Brain pericyte (primary cell): ENCODE measurements at regions not wholly inside any gene's neighbourhood (a gene's known extent, or its start where the extent isn't known, plus 50 kb on each side); places are given as distances from the start of the nearest gene placed in this dataset.
"Not testable (repeated sequence)": the region's sequence is repeated elsewhere in the genome, so short reads cannot be mapped to it uniquely, and the experiment has no call there.

Experiments
- DNase-seq: peaks from one replicate; pipeline ENCODE4 v3.0.0-alpha.2; 2012; ENCODE audit warnings: low read depth, low spot score

GRCh38 chr21:15669247-15669646 lies 60.5 kb upstream of the USP25 start:
- no peak for DNase-seq

GRCh38 chr21:15671188-15671587 lies 58.6 kb upstream of the USP25 start:
- no peak for DNase-seq

GRCh38 chr21:15672578-15672977 lies 57.2 kb upstream of the USP25 start:
- DNase-seq, result not testable (repeated sequence)

- DNase-seq, result no peak
These were observed 52.8 kb upstream of the USP25 start for GRCh38 chr21:15676935-15677334.

GRCh38 chr21:15679630-15680029 lies 50.2 kb upstream of the USP25 start:
- DNase-seq, result no peak
